GM12878 (cell line): ENCODE measurements at regions not wholly inside any gene's neighbourhood (a gene's known extent, or its start where the extent isn't known, plus 50 kb on each side); places are given as distances from the start of the nearest gene placed in this dataset.

Experiments used
- ATAC-seq: fragments of 200-7000 bp; cut with Tn5 transposase; 3 replicates; pipeline ENCODE4 v1.9.1; 2020; ENCODE audit warnings: mild to moderate bottlenecking, moderate library complexity
- BruUV-seq: library from RNA; stranded (reverse); fragments of 400-500 nt; replicated peaks from 2 replicates; lab custom pipeline; 2021; lab: Mats Ljungman, UMichigan
- CTCF ChIA-PET: fragments of 300-600 bp; sonication (Branson Sonifier 250); formaldehyde crosslinking; extraction: SDS; loops from one replicate; lab custom pipeline; 2021; ENCODE audit warnings: inconsistent platforms; lab: Yijun Ruan, JAX
- POLR2A ChIA-PET: fragments of 350-600 bp; formaldehyde crosslinking; extraction: SDS; loops from one replicate; lab custom pipeline; 2021; ENCODE audit warnings: inconsistent platforms; lab: Charles Lee
- RAD21 ChIA-PET: fragments of 300-600 bp; sonication (Branson Sonifier 250); formaldehyde crosslinking; loops from one replicate; lab custom pipeline; 2023; ENCODE audit warnings: antibody characterized with exemption; ENCODE audit not compliant: unreplicated experiment; lab: Charles Lee
- SMC1A ChIA-PET: fragments of 300-600 bp; sonication (Branson Sonifier 250); formaldehyde crosslinking; loops from one replicate; lab custom pipeline; 2023; ENCODE audit not compliant: unreplicated experiment, uncharacterized antibody; lab: Charles Lee
- DNase-seq: peaks from one replicate; pipeline ENCODE4 v3.0.0-alpha.2; 2011; ENCODE audit warnings: low read depth, low spot score
- FAIRE-seq: peaks from 3 replicates; lab custom pipeline; 2011; peaks lifted over from hg19 to GRCh38; lab: Jason Lieb, UNC
- H2AFZ ChIP-seq: 2 replicates; pipeline ENCODE4 v1.6.0; 2011; ENCODE audit warnings: low read depth, low read length, control low read depth; ENCODE audit not compliant: control insufficient read depth
- H3K27ac ChIP-seq: 2 replicates; pipeline ENCODE4 v1.5.1; 2011; ENCODE audit warnings: control low read depth; ENCODE audit not compliant: control insufficient read depth, insufficient read depth
- H3K27me3 ChIP-seq, 2 experiments: replicated peaks in 1 of 2; 2 replicates each; pipeline versions ENCODE4 v1.6.0 to v1.6.1; 2011; ENCODE audit warnings: low read length in 1 of 2; ENCODE audit not compliant: control insufficient read depth in 2 of 2, insufficient read depth in 2 of 2
- H3K36me3 ChIP-seq, 2 experiments: 2 replicates each; pipeline ENCODE4 v1.5.1; 2011; ENCODE audit warnings: low read length in 1 of 2; ENCODE audit not compliant: control insufficient read depth in 2 of 2, insufficient read depth in 2 of 2
- H3K4me1 ChIP-seq: 2 replicates; pipeline ENCODE4 v1.6.1; 2011; ENCODE audit warnings: mild to moderate bottlenecking, low read length, moderate library complexity, mixed read lengths; ENCODE audit not compliant: control insufficient read depth, insufficient read depth
- H3K4me2 ChIP-seq: 2 replicates; pipeline ENCODE4 v1.6.0; 2011; ENCODE audit warnings: control low read depth; ENCODE audit not compliant: control insufficient read depth, insufficient read depth
- H3K4me3 ChIP-seq: fragments of 200-600 bp; sonication (generic); 2 replicates; pipeline ENCODE4 v1.5.1; 2016
- H3K79me2 ChIP-seq: 2 replicates; pipeline ENCODE4 v1.6.0; 2011; ENCODE audit warnings: low read length; ENCODE audit not compliant: control insufficient read depth, insufficient read depth
- H3K9ac ChIP-seq: 2 replicates; pipeline ENCODE4 v1.8.0; 2011; ENCODE audit warnings: low read length, control low read depth, mixed read lengths; ENCODE audit not compliant: control insufficient read depth, insufficient read depth
- H3K9me3 ChIP-seq: replicated peaks from 3 replicates; pipeline ENCODE4 v1.5.1; 2011; ENCODE audit warnings: mild to moderate bottlenecking, low read length; ENCODE audit not compliant: control insufficient read depth, insufficient read depth
- H4K20me1 ChIP-seq: 2 replicates; pipeline ENCODE4 v1.6.0; 2011; ENCODE audit not compliant: control insufficient read depth, insufficient read depth
- ATF7 ChIP-seq: fragments of 450-650 bp; IDR thresholded peaks from 2 replicates; pipeline ENCODE4 v1.6.1; 2016; ENCODE audit warnings: low read depth, mild to moderate bottlenecking
- BHLHE40 ChIP-seq, 2 experiments: fragments of 450-650 bp in 1 of 2; IDR thresholded peaks; 2 replicates each; pipeline ENCODE4 v1.6.1; 2011 to 2017; ENCODE audit warnings: low read depth in 2 of 2, borderline replicate concordance in 1 of 2, improper control_type of control experiment in 1 of 2, low read length in 1 of 2, mild to moderate bottlenecking in 1 of 2
- CREM ChIP-seq: IDR thresholded peaks from 2 replicates; pipeline ENCODE4 v1.6.1; 2014; ENCODE audit warnings: antibody characterized with exemption, low read depth
- DPF2 ChIP-seq: fragments of 450-650 bp; IDR thresholded peaks from 2 replicates; pipeline ENCODE4 v1.6.1; 2017; ENCODE audit warnings: mild to moderate bottlenecking
- FOXM1 ChIP-seq: IDR thresholded peaks from 2 replicates; pipeline ENCODE4 v1.6.1; 2012; ENCODE audit warnings: low read depth, mild to moderate bottlenecking, inconsistent platforms, low read length, moderate library complexity
- HDAC2 ChIP-seq: fragments of 200-600 bp; sonication (generic); IDR thresholded peaks from 2 replicates; pipeline ENCODE4 v1.6.1; 2017
- JUNB ChIP-seq: IDR thresholded peaks from 2 replicates; pipeline ENCODE4 v1.6.1; 2016; ENCODE audit warnings: antibody characterized with exemption, mild to moderate bottlenecking
- JUND ChIP-seq: IDR thresholded peaks from 2 replicates; pipeline ENCODE4 v1.6.1; 2012; ENCODE audit warnings: low read depth, mild to moderate bottlenecking, low read length, improper control_type of control experiment, moderate library complexity
- MEF2A ChIP-seq: IDR thresholded peaks from 2 replicates; pipeline ENCODE4 v1.6.1; 2011; ENCODE audit warnings: low read depth, mild to moderate bottlenecking, low read length, moderate library complexity; ENCODE audit not compliant: insufficient read depth
- MTA2 ChIP-seq: fragments of 450-650 bp; IDR thresholded peaks from 2 replicates; pipeline ENCODE4 v1.6.1; 2016; ENCODE audit warnings: low read depth, mild to moderate bottlenecking, moderate library complexity
- NFIC ChIP-seq: IDR thresholded peaks from 2 replicates; pipeline ENCODE4 v1.6.1; 2012; ENCODE audit warnings: low read depth, mild to moderate bottlenecking, inconsistent platforms, low read length, moderate library complexity
- POU2F2 ChIP-seq: IDR thresholded peaks from 3 replicates; pipeline ENCODE4 v1.6.1; 2011; ENCODE audit warnings: low read depth, mild to moderate bottlenecking, low read length, borderline replicate concordance
- RUNX3 ChIP-seq: IDR thresholded peaks from 2 replicates; pipeline ENCODE4 v1.6.1; 2012; ENCODE audit warnings: low read length, inconsistent platforms
- SIN3A ChIP-seq: IDR thresholded peaks from 2 replicates; pipeline ENCODE4 v1.6.1; 2012; ENCODE audit warnings: low read depth, low read length, improper control_type of control experiment
- YBX1 ChIP-seq: fragments of 450-650 bp; IDR thresholded peaks from 2 replicates; pipeline ENCODE4 v1.6.1; 2016; ENCODE audit warnings: antibody characterized with exemption
- YY1 ChIP-seq: IDR thresholded peaks from 2 replicates; pipeline ENCODE4 v1.6.1; 2011; ENCODE audit warnings: low read depth, mild to moderate bottlenecking, low read length
- ZBED1 ChIP-seq: IDR thresholded peaks from 2 replicates; pipeline ENCODE4 v1.6.1; 2016; ENCODE audit warnings: borderline replicate concordance
- WGBS: methylation state at CpG from one replicate; pipeline ENCODE4 v1.1.6; 2016; ENCODE audit warnings: low lambda C conversion rate; ENCODE audit not compliant: insufficient replicate concordance, insufficient coverage; ENCODE audit errors: missing lambda C conversion rate; 5-methylcytosine and 5-hydroxymethylcytosine counted together
- in situ Hi-C: fragments of 300-500 bp; cut with MboI; formaldehyde crosslinking; loops from 9 replicates; pipeline ENCODE4 v1.14.3; 2018; ENCODE audit warnings: mixed read lengths
- intact Hi-C: fragments of 100-400 bp; cut with micrococcal nuclease; formaldehyde crosslinking; loops from one replicate; pipeline ENCODE4 v1.14.2; 2022; ENCODE audit not compliant: unreplicated experiment
- TF ChIP-seq, protein P1 (sequence below): IDR thresholded peaks from 2 replicates; pipeline ENCODE4 v1.6.1; 2011; ENCODE audit warnings: borderline replicate concordance, low read depth, mild to moderate bottlenecking, moderate library complexity, mixed read lengths, low read length; ENCODE audit not compliant: insufficient read depth; ENCODE audit errors: extremely low read length
- TF ChIP-seq, protein P2 (sequence below): fragments of 450-650 bp; IDR thresholded peaks from 2 replicates; pipeline ENCODE4 v1.6.1; 2016; ENCODE audit warnings: mild to moderate bottlenecking, moderate library complexity, borderline replicate concordance
- TF ChIP-seq, protein P3 (sequence below): IDR thresholded peaks from 2 replicates; pipeline ENCODE4 v1.6.1; 2012; ENCODE audit warnings: low read length, inconsistent platforms

DNA sequence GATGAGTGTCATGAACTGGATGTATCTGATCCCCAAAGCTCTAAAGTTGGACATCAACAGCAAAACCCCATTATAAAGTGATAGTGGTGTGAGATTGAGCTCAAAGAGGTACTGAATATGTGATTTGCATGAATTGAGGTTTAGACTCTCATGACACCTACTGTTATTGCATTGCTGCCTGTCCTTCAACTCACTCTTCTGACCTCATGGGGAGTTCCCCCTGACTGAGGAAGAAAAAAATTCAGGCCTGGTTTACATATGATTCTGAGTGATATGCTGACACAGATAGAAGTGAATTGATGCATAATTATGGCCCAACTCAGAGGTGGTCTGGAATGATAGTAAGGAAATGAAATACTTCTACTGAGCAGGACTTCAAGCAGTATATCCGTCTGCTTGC lies 76.2 kb upstream of the CHD1 start:
- Histone ChIP-seq H3K4me3 (no peak overlapping the region), H3K4me2 (no peak overlapping the region), H3K36me3 (no peaks in the 10 kb centered on the region), H3K9me3 (no peaks in the 10 kb centered on the region; the same call in 2 of the 3 replicates), H3K9ac (no peak overlapping the region), H2AFZ (no peak overlapping the region; the same call in 1 of the 2 replicates), H3K79me2 (no peaks in the 10 kb centered on the region), H4K20me1 (no peaks in the 10 kb centered on the region), H3K27me3 (no peaks in the 10 kb centered on the region), H3K27ac (no peak overlapping the region), H3K4me1 (peaks cover 8% of the 10 kb centered on the region)
- ATAC-seq (peak; percentile 98), DNase-seq (peak; percentile 61), FAIRE-seq (peak; percentile 93)
- WGBS, result 0% methylated on average over 1 of the region's 1 CpG
- RAD21 ChIA-PET, result interaction anchor here (0.9 to 1.9 kb wide), 3 partner anchors 14 to 71 kb away, joined by 3 to 13 read pairs (median 3); no protein-coding TSS in a partner anchor
- CTCF ChIA-PET, result interaction anchor here (0.7 to 1.5 kb wide), 9 partner anchors 14 to 100 kb away, joined by 3 to 5 read pairs (median 3); no protein-coding TSS in a partner anchor
- POLR2A ChIA-PET, result interaction anchor here (0.7 to 1.8 kb wide), 4 partner anchors 10 to 75 kb away, joined by 3 to 5 read pairs (median 4); partner anchors contain the start of gene CHD1
- intact Hi-C loops, result loop anchor here (2.0 to 5.0 kb wide), 2 partner anchors 22 to 78 kb away; partner anchors contain the start of gene CHD1
- in situ Hi-C loops, result no loop called here
- SMC1A ChIA-PET, result interaction anchor here (0.6 to 1.6 kb wide), 15 partner anchors 9 to 130 kb away, joined by 3 to 9 read pairs (median 3); no protein-coding TSS in a partner anchor
- no TSS peak for BruUV-seq
- TF ChIP-seq SIN3A (no peak), ZBED1 (peak; percentile 66; the same call in 1 of the 2 replicates), RUNX3 (peak; percentile 91), YY1 (0 out of 2 replicates have a peak, but pooled peaks have one; percentile 30), BHLHE40 (IDR thresholded peaks at IDR 0.05; ENCODE audit: borderline replicate concordance in 1 of 2, low read depth in 2 of 2, low read length in 1 of 2) (peak in 1 of 2 experiments; percentile 61; a peak in 1 of 4 replicates), JUND (no peak), YBX1 (no peak), ATF7 (peak; percentile 92), MTA2 (peak; percentile 67; the same call in 1 of the 2 replicates), DPF2 (0 out of 2 replicates have a peak, but pooled peaks have one; percentile 28), MEF2A (0 out of 2 replicates have a peak, but pooled peaks have one; percentile 39), CREM (peak; percentile 56; the same call in 1 of the 2 replicates), POU2F2 (peak; percentile 96), FOXM1 (peak; percentile 37; the same call in 1 of the 2 replicates), HDAC2 (no peak), NFIC (peak; percentile 71), JUNB (peak; percentile 58; the same call in 1 of the 2 replicates)
- TF ChIP-seq, protein P1, sequence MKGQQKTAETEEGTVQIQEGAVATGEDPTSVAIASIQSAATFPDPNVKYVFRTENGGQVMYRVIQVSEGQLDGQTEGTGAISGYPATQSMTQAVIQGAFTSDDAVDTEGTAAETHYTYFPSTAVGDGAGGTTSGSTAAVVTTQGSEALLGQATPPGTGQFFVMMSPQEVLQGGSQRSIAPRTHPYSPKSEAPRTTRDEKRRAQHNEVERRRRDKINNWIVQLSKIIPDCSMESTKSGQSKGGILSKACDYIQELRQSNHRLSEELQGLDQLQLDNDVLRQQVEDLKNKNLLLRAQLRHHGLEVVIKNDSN, result no peak
- TF ChIP-seq, protein P2, sequence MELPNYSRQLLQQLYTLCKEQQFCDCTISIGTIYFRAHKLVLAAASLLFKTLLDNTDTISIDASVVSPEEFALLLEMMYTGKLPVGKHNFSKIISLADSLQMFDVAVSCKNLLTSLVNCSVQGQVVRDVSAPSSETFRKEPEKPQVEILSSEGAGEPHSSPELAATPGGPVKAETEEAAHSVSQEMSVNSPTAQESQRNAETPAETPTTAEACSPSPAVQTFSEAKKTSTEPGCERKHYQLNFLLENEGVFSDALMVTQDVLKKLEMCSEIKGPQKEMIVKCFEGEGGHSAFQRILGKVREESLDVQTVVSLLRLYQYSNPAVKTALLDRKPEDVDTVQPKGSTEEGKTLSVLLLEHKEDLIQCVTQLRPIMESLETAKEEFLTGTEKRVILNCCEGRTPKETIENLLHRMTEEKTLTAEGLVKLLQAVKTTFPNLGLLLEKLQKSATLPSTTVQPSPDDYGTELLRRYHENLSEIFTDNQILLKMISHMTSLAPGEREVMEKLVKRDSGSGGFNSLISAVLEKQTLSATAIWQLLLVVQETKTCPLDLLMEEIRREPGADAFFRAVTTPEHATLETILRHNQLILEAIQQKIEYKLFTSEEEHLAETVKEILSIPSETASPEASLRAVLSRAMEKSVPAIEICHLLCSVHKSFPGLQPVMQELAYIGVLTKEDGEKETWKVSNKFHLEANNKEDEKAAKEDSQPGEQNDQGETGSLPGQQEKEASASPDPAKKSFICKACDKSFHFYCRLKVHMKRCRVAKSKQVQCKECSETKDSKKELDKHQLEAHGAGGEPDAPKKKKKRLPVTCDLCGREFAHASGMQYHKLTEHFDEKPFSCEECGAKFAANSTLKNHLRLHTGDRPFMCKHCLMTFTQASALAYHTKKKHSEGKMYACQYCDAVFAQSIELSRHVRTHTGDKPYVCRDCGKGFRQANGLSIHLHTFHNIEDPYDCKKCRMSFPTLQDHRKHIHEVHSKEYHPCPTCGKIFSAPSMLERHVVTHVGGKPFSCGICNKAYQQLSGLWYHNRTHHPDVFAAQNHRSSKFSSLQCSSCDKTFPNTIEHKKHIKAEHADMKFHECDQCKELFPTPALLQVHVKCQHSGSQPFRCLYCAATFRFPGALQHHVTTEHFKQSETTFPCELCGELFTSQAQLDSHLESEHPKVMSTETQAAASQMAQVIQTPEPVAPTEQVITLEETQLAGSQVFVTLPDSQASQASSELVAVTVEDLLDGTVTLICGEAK, result no peak
- TF ChIP-seq, protein P3, sequence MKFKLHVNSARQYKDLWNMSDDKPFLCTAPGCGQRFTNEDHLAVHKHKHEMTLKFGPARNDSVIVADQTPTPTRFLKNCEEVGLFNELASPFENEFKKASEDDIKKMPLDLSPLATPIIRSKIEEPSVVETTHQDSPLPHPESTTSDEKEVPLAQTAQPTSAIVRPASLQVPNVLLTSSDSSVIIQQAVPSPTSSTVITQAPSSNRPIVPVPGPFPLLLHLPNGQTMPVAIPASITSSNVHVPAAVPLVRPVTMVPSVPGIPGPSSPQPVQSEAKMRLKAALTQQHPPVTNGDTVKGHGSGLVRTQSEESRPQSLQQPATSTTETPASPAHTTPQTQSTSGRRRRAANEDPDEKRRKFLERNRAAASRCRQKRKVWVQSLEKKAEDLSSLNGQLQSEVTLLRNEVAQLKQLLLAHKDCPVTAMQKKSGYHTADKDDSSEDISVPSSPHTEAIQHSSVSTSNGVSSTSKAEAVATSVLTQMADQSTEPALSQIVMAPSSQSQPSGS, result peak; percentile 92
